Cerebellar nuclear complex (tissue), 1 donor: ENCODE measurements at regions not wholly inside any gene's neighbourhood (a gene's known extent, or its start where the extent isn't known, plus 50 kb on each side); places are given as distances from the start of the nearest gene placed in this dataset.

Source experiments
- DNase-seq, 2 experiments: peaks; one replicate each; lab custom pipeline; 2025; lab: John Stamatoyannopoulos, UW

DNA sequence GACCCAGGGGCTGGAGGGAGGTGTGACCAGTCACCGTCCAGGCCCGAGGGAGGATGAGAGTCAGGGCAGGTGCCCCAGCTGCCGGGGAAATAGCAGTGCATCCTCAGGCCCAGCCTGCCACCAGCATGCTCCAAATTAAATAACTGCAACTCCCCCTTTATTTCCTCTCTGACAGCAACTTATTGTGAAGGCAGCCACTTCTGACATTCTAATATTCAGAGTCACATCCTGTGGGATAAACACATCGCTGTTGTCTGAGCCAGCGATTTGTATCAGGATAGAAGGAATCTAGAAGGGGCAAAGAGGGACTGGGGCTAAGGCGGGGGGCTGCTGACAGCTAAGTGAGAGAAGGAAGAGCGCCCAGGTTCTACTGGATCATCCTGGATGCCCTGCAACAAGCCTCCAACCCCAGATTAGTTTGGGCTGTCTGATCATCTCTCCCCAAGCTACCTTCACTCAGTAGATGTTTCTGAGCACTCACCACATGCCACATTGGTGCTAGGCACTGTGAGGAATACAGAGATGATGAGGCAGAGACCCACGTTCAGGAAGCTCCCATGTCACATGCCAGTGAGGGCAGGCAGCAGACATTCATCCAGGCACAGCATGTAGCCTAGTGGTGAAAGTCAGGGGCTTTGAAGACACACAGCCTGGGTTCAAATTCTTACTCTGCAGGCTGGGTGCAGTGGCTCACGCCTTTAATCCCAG, 214.1 kb downstream of the BUD13 start:
- DNase-seq = no peak

GRCh38 chr11:116557282-116557681, 215.5 kb downstream of the BUD13 start:
- no peak for DNase-seq

DNA sequence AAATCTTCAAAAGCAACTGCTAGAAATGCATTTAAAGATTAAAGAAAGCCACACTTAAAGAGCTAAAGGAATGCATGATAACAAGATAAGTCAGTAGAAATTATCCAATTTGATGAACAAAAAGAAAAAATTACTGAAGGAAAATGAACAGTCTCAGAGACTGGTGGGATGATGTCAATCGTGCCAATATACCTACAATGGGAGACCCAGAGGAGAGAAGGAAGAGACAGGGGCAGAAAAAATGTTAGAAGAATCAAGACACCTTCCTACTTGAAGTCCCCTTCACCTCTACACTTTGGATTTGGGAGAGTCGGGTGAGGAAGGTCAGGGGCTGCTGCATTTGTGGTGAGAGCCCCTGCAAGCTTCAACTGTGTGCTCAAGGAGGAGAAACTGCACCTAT, 216.3 kb downstream of the BUD13 start:
- DNase-seq = no peak

DNA sequence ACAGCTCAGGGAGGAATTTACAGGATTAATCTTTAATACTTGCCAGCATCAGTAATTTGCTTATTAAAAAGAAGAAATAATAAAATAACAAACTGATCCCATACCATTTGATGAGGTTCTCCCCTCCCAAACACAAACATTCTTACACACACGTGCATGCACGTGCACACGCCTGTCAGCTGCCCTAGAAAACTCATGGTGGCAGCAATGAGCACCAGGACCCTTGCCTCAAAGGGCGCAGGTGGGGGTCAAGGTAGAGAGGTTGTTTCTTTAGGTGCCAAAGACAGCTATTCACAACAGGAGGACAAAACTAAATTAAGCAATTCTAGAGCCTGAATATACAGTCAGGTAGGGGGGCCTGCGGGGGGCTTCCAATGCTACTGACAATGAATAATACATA, 219.3 kb downstream of the BUD13 start:
- DNase-seq = no peak

- no peak for DNase-seq
Measured at GRCh38 chr11:116551576-116551975, 221.2 kb downstream of the BUD13 start.

GRCh38 chr11:116548256-116548655, 224.5 kb downstream of the BUD13 start:
- no peak for DNase-seq

- no peak for DNase-seq
Measured at GRCh38 chr11:116547571-116547970, 225.2 kb downstream of the BUD13 start.

DNA sequence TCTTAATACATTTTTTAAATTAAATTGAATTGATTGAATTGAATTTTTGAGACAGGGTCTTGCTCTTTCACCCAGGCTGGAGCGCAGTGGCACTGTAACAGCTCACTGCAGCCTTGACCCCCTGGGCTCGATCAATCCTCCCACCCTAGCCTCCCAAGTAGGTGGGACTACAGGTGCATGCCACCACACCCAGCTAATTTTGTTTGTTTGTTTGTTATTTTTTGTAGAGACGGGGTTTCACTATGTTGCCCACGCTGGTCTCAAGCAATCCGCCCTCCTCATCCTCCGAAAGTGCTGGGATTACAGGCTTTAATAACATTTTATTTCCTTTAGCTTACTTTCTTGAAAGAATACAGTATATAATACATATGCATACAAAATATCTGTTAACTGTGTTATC, 226.9 kb downstream of the BUD13 start:
- no peak for DNase-seq

- no peak for DNase-seq
Measured at GRCh38 chr11:116544721-116545120, 228.1 kb downstream of the BUD13 start.

DNA sequence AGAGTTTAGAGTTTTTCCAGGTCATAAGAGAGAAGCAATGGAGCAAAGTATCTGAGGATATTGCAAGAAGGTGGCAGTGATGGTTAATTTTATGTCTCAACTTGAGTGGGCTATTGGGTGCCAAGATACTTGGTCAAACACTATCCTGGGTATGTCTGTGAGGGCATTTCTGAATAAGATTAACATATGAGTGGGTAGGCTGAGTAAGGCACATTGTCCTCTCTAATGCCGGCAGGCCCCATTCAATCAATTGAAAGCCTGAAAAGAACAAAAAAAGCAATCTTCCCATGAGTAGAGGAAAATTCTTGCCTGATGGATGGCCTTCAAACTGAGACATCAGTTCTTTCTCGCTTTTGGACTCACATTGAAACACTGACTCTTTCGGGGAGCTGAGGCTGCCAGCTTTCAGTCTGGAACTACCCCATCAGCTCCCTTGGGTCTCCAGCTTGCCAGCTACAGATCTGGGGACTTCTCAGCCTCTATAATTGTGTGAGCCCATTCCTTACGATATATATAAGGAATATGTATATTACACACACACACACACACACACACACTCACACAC, 228.8 kb downstream of the BUD13 start:
- DNase-seq = no peak

DNA sequence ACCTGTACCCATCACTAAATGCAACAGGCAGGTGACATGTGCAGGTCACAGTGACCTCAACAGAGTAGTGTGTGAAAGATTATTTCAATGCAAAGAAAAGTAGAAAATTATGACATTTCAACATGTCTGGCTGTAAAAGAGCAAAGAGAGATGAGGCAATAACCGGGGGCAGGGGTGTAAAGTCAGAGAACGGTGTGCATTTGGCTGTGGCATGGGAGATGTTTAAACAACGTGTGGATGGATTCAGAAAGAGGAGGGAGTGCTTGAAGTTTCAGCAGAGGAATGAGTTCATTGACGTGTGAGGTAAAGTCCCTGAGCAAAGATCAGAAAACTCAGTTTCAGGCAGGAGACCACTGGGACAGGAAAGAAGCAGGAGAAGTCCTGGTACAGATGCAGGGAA, 229.7 kb downstream of the BUD13 start:
- no peak for DNase-seq

GRCh38 chr11:116542406-116542805, 230.4 kb downstream of the BUD13 start:
- no peak for DNase-seq

DNA sequence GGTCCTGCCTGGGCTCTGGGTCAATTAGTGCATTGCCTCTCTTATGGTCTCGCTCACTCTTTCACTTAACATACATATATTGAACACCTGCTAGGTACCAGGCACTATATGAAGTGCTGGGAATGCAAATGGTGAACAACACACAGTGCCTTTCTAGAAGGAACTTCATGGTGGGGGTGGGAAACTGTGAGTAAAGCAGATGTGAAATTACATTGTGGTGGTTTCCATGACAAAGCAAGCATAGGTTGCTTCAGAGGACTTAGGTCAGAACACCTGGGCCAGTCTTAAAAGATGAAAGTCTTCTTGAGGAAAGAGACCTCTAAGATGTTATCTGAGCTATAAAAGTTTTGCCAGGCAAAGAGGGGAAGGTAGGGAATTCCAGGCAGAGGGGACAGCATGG, 231.3 kb downstream of the BUD13 start:
- no peak for DNase-seq

DNA sequence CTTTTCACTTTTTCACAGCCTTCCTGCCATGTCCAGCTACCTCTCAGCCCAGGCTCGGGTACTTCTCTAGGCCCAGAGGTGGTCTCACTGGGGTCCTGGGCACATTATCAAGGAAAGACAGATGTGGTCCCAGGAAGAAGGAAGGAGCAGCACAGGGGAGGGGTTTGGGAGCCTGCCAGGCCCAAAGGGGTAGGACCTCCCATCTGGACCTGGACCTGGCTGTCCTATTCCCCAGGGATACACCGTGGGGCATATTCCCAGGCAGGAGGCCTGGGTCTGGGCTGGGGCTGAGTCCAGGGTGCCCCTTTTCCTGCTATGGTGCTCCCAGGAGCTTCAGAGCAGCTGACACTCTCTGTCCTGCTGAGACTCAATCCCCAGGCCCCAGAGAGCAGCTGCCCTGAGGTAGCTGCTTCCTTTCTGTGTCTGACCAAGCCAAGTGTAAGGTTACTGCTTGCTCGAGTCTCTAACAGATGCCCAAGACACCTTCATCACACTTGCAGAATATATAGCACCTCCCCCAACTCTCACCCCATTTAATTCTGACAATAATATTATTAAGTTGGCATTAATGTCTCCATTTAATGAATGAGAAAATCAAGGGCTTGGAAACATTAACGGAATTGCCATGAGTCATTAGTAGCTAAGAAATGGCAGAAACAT, 232.0 kb downstream of the BUD13 start:
- DNase-seq = no peak

DNA sequence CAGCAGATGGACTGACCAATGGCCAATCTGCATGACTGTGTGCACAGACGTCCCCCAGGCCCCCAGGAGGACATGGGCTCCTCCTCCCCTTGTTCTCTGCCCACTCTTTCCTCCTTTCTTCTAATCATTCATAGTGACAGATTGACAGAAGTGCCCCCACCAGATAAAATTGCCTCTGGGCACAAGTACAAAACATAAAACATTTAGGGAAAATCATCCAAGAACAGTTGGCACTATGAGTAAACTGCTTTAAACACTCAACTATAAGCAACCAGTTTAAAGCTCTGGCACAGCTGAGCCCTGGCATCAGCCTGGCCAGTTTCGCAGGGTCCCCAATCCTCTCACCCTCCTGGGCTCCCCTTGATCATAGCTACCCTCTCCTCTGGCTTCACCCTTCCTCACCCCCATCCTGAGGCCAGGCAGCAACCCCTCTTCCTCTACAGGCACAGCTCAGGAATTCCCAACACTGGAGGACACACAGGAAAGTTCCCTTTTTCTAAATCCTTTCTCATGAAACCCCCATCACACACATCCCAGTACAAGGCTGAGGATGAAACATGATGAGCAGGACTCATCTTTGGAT, 232.9 kb downstream of the BUD13 start:
- no peak for DNase-seq

- no peak for DNase-seq
Measured at GRCh38 chr11:116539211-116539610, 233.6 kb downstream of the BUD13 start.

DNA sequence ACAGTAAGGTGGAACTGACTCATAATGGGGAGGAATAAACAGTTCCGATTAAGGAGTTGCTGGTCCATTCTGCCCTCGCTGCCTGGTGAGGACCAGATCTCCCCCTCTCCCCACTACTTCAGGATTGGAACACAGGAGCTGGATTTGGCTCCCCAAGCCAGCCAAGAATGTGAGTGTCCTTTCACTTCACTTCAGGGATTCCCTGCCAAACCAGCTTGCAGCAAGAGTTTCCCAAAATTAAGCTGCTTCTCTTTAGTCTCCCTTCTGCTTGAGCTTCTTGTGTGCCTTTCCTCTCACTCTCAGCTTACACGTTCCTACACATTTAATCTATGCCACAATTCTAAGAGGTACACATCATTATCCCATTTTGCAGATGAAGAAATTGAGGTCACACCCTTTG, 234.1 kb downstream of the BUD13 start:
- DNase-seq = no peak

- no peak for DNase-seq
Measured at GRCh38 chr11:116537709-116538108, 235.1 kb downstream of the BUD13 start.

GRCh38 chr11:116537121-116537520, 235.7 kb downstream of the BUD13 start:
- DNase-seq = no peak

GRCh38 chr11:116536416-116536815, 236.4 kb downstream of the BUD13 start:
- DNase-seq = no peak

DNA sequence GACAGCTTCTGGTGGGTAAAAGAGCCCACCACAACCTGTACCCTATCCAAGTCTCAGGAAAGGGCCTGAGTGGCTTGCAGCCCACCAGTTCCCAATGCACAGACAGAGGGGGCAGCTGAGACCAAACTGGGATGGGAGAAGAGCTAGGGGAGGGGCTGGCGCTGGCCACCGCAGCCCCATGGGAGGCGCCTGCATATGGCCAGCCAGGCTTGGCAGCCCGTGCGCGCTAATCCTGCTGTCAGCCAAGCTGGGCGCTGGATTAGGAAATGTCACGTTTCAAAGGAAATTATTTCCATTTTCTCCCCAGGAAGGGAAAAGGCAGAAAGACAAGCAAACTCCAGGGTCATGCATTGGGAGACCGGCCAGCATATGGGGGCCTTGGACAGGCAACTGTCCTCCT, 236.8 kb downstream of the BUD13 start:
- no peak for DNase-seq

- DNase-seq = no peak
Measured at GRCh38 chr11:116535120-116535519, 237.7 kb downstream of the BUD13 start.

DNA sequence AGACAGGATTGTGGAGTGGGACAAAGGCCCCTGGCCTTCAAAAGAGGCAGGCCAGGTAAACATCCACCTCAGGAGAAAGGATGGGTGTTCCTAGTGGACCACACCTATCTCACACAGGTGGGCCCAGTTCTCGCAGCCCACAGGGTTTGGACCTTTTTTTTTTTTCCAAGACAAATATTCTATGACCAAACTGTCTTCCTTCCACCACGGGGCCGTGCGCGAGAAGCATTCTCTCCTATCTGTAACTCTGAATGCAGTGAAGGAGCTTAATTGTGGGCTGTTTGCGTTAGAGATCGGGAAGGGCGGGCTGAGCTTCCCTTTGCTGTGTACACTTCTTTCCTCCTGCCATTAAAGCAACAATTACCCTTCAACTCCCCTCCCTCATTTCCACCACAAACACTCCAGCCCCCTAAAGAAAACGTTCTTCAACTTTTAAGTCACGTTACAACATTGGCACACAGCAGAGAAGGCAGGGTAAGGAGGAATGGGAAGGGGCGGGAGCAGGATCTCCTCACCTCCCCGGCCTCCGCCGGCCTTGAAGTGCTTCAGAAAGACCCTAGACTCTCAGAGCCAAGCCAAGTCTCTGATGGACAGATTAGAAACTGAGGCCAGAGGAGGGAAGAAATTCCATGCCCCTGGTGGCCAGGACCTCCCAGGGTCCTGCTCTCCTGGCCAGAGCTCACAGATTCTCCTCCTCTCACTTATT, 238.4 kb downstream of the BUD13 start:
- no peak for DNase-seq
